Fibroblast of lung (primary cell): ENCODE measurements at regions not wholly inside any gene's neighbourhood (a gene's known extent, or its start where the extent isn't known, plus 50 kb on each side); places are given as distances from the start of the nearest gene placed in this dataset.

Source experiments
- DNase-seq, 2 donors: peaks; one replicate each; pipeline versions ENCODE4 v3.0.0 to v3.0.0-alpha.2; 2010; ENCODE audit warnings: low read depth in 2 of 2
- H2AFZ ChIP-seq: 2 replicates; pipeline ENCODE4 v1.5.1; 2012; ENCODE audit warnings: low read length, control low read depth, inconsistent platforms
- H3K27ac ChIP-seq: 2 replicates; pipeline ENCODE4 v1.5.1; 2011; ENCODE audit warnings: low read length, control low read depth; ENCODE audit not compliant: insufficient read depth
- H3K27me3 ChIP-seq: 2 replicates; pipeline ENCODE4 v1.5.1; 2011; ENCODE audit warnings: mild to moderate bottlenecking, low read length; ENCODE audit not compliant: control insufficient read depth, insufficient read depth
- H3K36me3 ChIP-seq: 2 replicates; pipeline ENCODE4 v1.5.1; 2011; ENCODE audit warnings: low read length; ENCODE audit not compliant: control insufficient read depth, insufficient read depth
- H3K4me1 ChIP-seq: 2 replicates; pipeline ENCODE4 v1.5.1; 2011; ENCODE audit warnings: low read length; ENCODE audit not compliant: control insufficient read depth, insufficient read depth; ENCODE audit errors: extremely low read depth
- H3K4me2 ChIP-seq: 2 replicates; pipeline ENCODE4 v1.5.1; 2011; ENCODE audit warnings: low read length, control low read depth; ENCODE audit not compliant: insufficient read depth; ENCODE audit errors: extremely low read depth
- H3K4me3 ChIP-seq, 4 experiments: fragments of 200-600 bp in 1 of 4; sonication (generic) in 1 of 4; replicated peaks in 1 of 4; 2 replicates each; pipeline ENCODE4 v1.5.1; 2011 to 2016; ENCODE audit warnings: low read length in 4 of 4, low read depth in 3 of 4, mild to moderate bottlenecking in 3 of 4, control low read depth in 2 of 4, inconsistent platforms in 1 of 4, mixed read lengths in 1 of 4; ENCODE audit not compliant: insufficient read depth in 1 of 4; ENCODE audit errors: control extremely low read depth in 1 of 4
- H3K79me2 ChIP-seq: 2 replicates; pipeline ENCODE4 v1.5.1; 2012; ENCODE audit warnings: mild to moderate bottlenecking, low read length, inconsistent platforms; ENCODE audit not compliant: control insufficient read depth, insufficient read depth
- H3K9ac ChIP-seq: 2 replicates; pipeline ENCODE4 v1.5.1; 2011; ENCODE audit warnings: mild to moderate bottlenecking, low read length, control low read depth; ENCODE audit not compliant: insufficient read depth
- H3K9me3 ChIP-seq: 2 replicates; pipeline ENCODE4 v1.5.1; 2012; ENCODE audit warnings: low read depth, low read length; ENCODE audit not compliant: control insufficient read depth, insufficient read depth
- H4K20me1 ChIP-seq: 2 replicates; pipeline ENCODE4 v1.5.1; 2011; ENCODE audit warnings: low read length; ENCODE audit not compliant: control insufficient read depth, insufficient read depth; ENCODE audit errors: extremely low read depth
- EZH2 ChIP-seq: IDR thresholded peaks from 2 replicates; pipeline ENCODE4 v1.5.1; 2012; ENCODE audit warnings: low read length, control low read depth, mild to moderate bottlenecking; ENCODE audit errors: missing control alignments
- TF ChIP-seq, protein P1 (sequence below), 2 donors: IDR thresholded peaks in 1 of 2; conservative IDR thresholded peaks in 1 of 2; 1 replicate in 1 of 2; 2 replicates in 1 of 2; pipeline ENCODE4 v1.5.1; 2011 to 2012; ENCODE audit warnings: low read length in 2 of 2, control low read depth in 1 of 2, inconsistent platforms in 1 of 2, low read depth in 1 of 2, mild to moderate bottlenecking in 1 of 2

DNA sequence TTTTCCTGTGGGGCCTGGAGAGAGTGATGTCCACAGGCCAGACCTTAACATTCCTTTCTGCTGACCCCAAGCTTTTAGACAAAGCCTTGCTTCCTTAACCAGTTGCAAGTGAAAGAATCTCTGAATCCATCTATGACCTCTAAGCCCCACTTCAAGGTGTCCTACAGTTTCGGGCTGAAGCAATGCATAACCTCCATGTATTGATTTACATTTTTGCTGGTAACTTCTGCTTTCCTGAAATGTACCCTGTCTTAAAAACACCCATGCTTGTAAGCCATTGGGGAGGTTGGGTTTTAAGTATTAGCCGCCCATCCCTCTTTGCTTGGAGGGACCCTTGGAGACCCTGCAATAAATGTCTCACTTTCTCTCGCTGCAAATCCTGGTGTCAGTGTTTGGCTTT lies 190.6 kb downstream of the VRK1 start:
- no peak overlapping the region for H3K4me3 ChIP-seq
- H2AFZ ChIP-seq, result no peak overlapping the region
- no peaks in the 10 kb centered on the region for H3K9me3 ChIP-seq
- H3K9ac ChIP-seq, result no peak overlapping the region
- no peaks in the 10 kb centered on the region for H3K79me2 ChIP-seq
- no peaks in the 10 kb centered on the region for H4K20me1 ChIP-seq
- DNase-seq, result no peak
- H3K4me2 ChIP-seq, result no peak overlapping the region
- TF ChIP-seq, protein P1, sequence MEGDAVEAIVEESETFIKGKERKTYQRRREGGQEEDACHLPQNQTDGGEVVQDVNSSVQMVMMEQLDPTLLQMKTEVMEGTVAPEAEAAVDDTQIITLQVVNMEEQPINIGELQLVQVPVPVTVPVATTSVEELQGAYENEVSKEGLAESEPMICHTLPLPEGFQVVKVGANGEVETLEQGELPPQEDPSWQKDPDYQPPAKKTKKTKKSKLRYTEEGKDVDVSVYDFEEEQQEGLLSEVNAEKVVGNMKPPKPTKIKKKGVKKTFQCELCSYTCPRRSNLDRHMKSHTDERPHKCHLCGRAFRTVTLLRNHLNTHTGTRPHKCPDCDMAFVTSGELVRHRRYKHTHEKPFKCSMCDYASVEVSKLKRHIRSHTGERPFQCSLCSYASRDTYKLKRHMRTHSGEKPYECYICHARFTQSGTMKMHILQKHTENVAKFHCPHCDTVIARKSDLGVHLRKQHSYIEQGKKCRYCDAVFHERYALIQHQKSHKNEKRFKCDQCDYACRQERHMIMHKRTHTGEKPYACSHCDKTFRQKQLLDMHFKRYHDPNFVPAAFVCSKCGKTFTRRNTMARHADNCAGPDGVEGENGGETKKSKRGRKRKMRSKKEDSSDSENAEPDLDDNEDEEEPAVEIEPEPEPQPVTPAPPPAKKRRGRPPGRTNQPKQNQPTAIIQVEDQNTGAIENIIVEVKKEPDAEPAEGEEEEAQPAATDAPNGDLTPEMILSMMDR (conservative IDR thresholded peaks at IDR 0.05 in 1 of 2, IDR thresholded peaks at IDR 0.05 in 1 of 2; ENCODE audit: low read depth in 1 of 2, low read length in 2 of 2), result no peak
- no peak for TF ChIP-seq EZH2
- H3K27ac ChIP-seq, result no peak overlapping the region
- no peaks in the 10 kb centered on the region for H3K36me3 ChIP-seq
- no peaks in the 10 kb centered on the region for H3K27me3 ChIP-seq
- H3K4me1 ChIP-seq, result no peaks in the 10 kb centered on the region

DNA sequence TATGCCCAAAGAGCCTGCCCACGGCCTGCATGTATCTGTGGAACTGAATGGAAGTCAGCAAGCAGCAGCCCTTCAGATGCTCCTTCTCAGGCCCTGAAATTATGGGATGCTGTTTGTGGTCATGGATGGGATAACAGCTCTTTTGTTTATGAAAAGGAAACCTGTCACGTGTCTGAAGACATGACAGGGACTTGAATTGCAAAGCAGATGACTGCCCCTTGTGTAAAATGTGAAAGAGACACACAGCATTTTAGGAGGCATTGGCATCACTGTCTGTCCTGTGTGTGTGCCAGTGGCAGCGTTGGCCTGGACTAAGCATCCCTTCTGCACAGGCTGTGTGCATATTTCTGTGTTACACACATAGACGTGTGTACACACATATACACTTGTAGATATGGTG lies 192.1 kb downstream of the VRK1 start:
- no peak overlapping the region for H3K9ac ChIP-seq
- no peaks in the 10 kb centered on the region for H3K79me2 ChIP-seq
- TF ChIP-seq, protein P1 (conservative IDR thresholded peaks at IDR 0.05 in 1 of 2, IDR thresholded peaks at IDR 0.05 in 1 of 2; ENCODE audit: low read depth in 1 of 2, low read length in 2 of 2), result no peak
- TF ChIP-seq EZH2, result no peak
- H3K4me1 ChIP-seq, result no peaks in the 10 kb centered on the region
- H4K20me1 ChIP-seq, result no peaks in the 10 kb centered on the region
- no peak for DNase-seq
- H3K9me3 ChIP-seq, result no peaks in the 10 kb centered on the region
- no peak overlapping the region for H2AFZ ChIP-seq
- no peak overlapping the region for H3K4me2 ChIP-seq
- H3K36me3 ChIP-seq, result no peaks in the 10 kb centered on the region
- H3K27ac ChIP-seq, result no peak overlapping the region
- no peaks in the 10 kb centered on the region for H3K27me3 ChIP-seq
- H3K4me3 ChIP-seq, result no peak overlapping the region

- Histone ChIP-seq H3K27me3 (no peaks in the 10 kb centered on the region), H3K4me2 (no peak overlapping the region), H3K4me1 (no peaks in the 10 kb centered on the region), H3K27ac (no peak overlapping the region), H2AFZ (no peak overlapping the region), H3K36me3 (no peaks in the 10 kb centered on the region), H3K4me3 (no peak overlapping the region), H3K9me3 (no peaks in the 10 kb centered on the region), H3K9ac (no peak overlapping the region), H3K79me2 (no peaks in the 10 kb centered on the region), H4K20me1 (no peaks in the 10 kb centered on the region)
- DNase-seq, result no peak
- TF ChIP-seq, protein P1 (conservative IDR thresholded peaks at IDR 0.05 in 1 of 2, IDR thresholded peaks at IDR 0.05 in 1 of 2; ENCODE audit: low read depth in 1 of 2, low read length in 2 of 2), result no peak
Observed at GRCh38 chr14:96991226-96991625, 194.0 kb downstream of the VRK1 start.
